ENCODE measurements at regions not wholly inside any gene's neighbourhood (a gene's known extent, or its start where the extent isn't known, plus 50 kb on each side); places are given as distances from the start of the nearest gene placed in this dataset.
A peak's percentile ranks its signal among the peaks of the same experiment; 100 is the strongest.

- peak; percentile 53; the same call in 2 of the 3 replicates for ATAC-seq (ENCODE audit: low read depth)
- no peak overlapping the region for H3K4me3 ChIP-seq (ENCODE audit: severe bottlenecking)
- no peak for DNase-seq (ENCODE audit: low spot score)
- peaks cover 21% of the 10 kb centered on the region for H3K4me1 ChIP-seq (ENCODE audit: insufficient read depth, poor library complexity, severe bottlenecking)
- H3K27me3 ChIP-seq (ENCODE audit: insufficient read depth, poor library complexity, severe bottlenecking) = no peaks in the 10 kb centered on the region
- no peaks in the 10 kb centered on the region for H3K36me3 ChIP-seq (ENCODE audit: low read depth)
- peak overlapping the region; percentile 59 for H3K27ac ChIP-seq (ENCODE audit: poor library complexity, severe bottlenecking)
- H3K9me3 ChIP-seq (ENCODE audit: severe bottlenecking) = no peaks in the 10 kb centered on the region
- no peak for TF ChIP-seq CTCF (IDR thresholded peaks at IDR 0.05; ENCODE audit: poor library complexity, severe bottlenecking)
Measured at GRCh38 chr1:172970186-172970585, 80.6 kb downstream of the TNFSF18 start.

GRCh38 chr1:172971241-172971640, 79.5 kb downstream of the TNFSF18 start:
- Histone ChIP-seq H3K27me3 (ENCODE audit: insufficient read depth, poor library complexity, severe bottlenecking) (no peaks in the 10 kb centered on the region), H3K4me1 (ENCODE audit: insufficient read depth, poor library complexity, severe bottlenecking) (peaks cover 28% of the 10 kb centered on the region), H3K36me3 (ENCODE audit: low read depth) (no peaks in the 10 kb centered on the region), H3K9me3 (ENCODE audit: severe bottlenecking) (no peaks in the 10 kb centered on the region), H3K4me3 (ENCODE audit: severe bottlenecking) (no peak overlapping the region), H3K27ac (ENCODE audit: poor library complexity, severe bottlenecking) (peak overlapping the region; percentile 59)
- no peak for DNase-seq (ENCODE audit: low spot score)
- peak; percentile 83 for ATAC-seq (ENCODE audit: low read depth)
- no peak for TF ChIP-seq CTCF (IDR thresholded peaks at IDR 0.05; ENCODE audit: poor library complexity, severe bottlenecking)

DNA sequence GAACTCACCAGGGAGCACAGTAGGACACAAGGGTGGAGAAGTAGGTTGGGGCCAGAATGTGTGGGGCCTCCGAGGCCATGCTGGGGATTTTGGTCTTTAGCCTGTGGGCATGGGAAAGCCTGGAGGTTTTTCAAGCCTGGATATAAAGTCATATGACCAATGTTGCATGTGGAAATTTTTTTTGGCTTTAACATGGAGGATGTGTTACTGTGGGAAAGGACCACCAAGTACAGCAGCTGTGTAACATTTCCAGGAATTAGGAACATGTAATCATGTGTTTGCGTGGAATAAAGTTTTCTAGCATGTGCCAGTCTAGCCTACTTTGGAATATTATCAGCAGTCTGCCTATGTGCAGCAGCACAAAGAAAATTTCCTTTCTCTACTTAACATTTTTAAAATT, 78.5 kb downstream of the TNFSF18 start:
- H3K4me3 ChIP-seq (ENCODE audit: severe bottlenecking) = no peak overlapping the region
- H3K36me3 ChIP-seq (ENCODE audit: low read depth) = no peaks in the 10 kb centered on the region
- no peak for TF ChIP-seq CTCF (IDR thresholded peaks at IDR 0.05; ENCODE audit: poor library complexity, severe bottlenecking)
- H3K9me3 ChIP-seq (ENCODE audit: severe bottlenecking) = no peaks in the 10 kb centered on the region
- DNase-seq (ENCODE audit: low spot score) (no peak), ATAC-seq (ENCODE audit: low read depth) (no peak)
- H3K27ac ChIP-seq (ENCODE audit: poor library complexity, severe bottlenecking) = peak overlapping the region; percentile 59
- H3K27me3 ChIP-seq (ENCODE audit: insufficient read depth, poor library complexity, severe bottlenecking) = no peaks in the 10 kb centered on the region
- H3K4me1 ChIP-seq (ENCODE audit: insufficient read depth, poor library complexity, severe bottlenecking) = peaks cover 36% of the 10 kb centered on the region

DNA sequence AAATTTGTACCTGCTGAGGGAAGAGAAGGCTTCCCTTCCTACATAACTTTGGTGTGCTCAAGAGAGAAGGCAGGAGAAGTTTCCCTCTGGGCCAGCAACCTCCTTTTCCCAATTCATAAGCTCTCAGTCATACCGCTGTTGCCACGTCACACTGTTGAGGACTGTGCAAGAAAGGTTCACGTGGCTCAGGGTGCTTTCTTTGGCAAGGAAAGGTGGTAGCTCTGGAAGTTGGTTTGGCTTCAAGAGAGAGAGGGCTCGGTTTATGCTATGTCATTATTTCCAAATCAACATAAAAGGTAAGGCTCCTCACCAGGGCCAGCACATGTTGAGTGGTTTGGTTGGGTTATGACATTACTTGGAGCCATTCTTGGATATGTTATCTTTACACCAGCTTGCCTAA, 77.3 kb downstream of the TNFSF18 start:
- Histone ChIP-seq H3K36me3 (ENCODE audit: low read depth) (no peaks in the 10 kb centered on the region), H3K27me3 (ENCODE audit: insufficient read depth, poor library complexity, severe bottlenecking) (no peaks in the 10 kb centered on the region), H3K4me1 (ENCODE audit: insufficient read depth, poor library complexity, severe bottlenecking) (peaks cover 41% of the 10 kb centered on the region), H3K4me3 (ENCODE audit: severe bottlenecking) (no peak overlapping the region), H3K27ac (ENCODE audit: poor library complexity, severe bottlenecking) (no peak overlapping the region), H3K9me3 (ENCODE audit: severe bottlenecking) (no peaks in the 10 kb centered on the region)
- ATAC-seq (ENCODE audit: low read depth) = no peak
- TF ChIP-seq CTCF (IDR thresholded peaks at IDR 0.05; ENCODE audit: poor library complexity, severe bottlenecking) = no peak
- no peak for DNase-seq (ENCODE audit: low spot score)

GRCh38 chr1:172976222-172977041, 74.3 kb downstream of the TNFSF18 start:
- Histone ChIP-seq H3K4me3 (ENCODE audit: severe bottlenecking) (no peak overlapping the region), H3K9me3 (ENCODE audit: severe bottlenecking) (no peaks in the 10 kb centered on the region), H3K27me3 (ENCODE audit: insufficient read depth, poor library complexity, severe bottlenecking) (no peaks in the 10 kb centered on the region), H3K4me1 (ENCODE audit: insufficient read depth, poor library complexity, severe bottlenecking) (peaks cover 24% of the 10 kb centered on the region), H3K27ac (ENCODE audit: poor library complexity, severe bottlenecking) (peak overlapping the region; percentile 51), H3K36me3 (ENCODE audit: low read depth) (no peaks in the 10 kb centered on the region)
- TF ChIP-seq CTCF (IDR thresholded peaks at IDR 0.05; ENCODE audit: poor library complexity, severe bottlenecking) = no peak
- DNase-seq (ENCODE audit: low spot score) (peak; percentile 45), ATAC-seq (ENCODE audit: low read depth) (peak; percentile 97)
